CD8-positive, alpha-beta memory T cell (primary cell): ENCODE measurements at regions not wholly inside any gene's neighbourhood (a gene's known extent, or its start where the extent isn't known, plus 50 kb on each side); places are given as distances from the start of the nearest gene placed in this dataset.

Source experiments
- CTCF ChIA-PET: fragments of 350-600 bp; sonication (Branson Sonifier 250); formaldehyde crosslinking; loops from one replicate; lab custom pipeline; 2021; ENCODE audit warnings: antibody characterized with exemption; lab: Charles Lee
- POLR2A ChIA-PET: fragments of 350-600 bp; sonication (Branson Sonifier 250); formaldehyde crosslinking; loops from one replicate; lab custom pipeline; 2021; ENCODE audit warnings: antibody characterized with exemption; lab: Charles Lee
- DNase-seq, 5 donors: peaks; one replicate each; pipeline versions ENCODE4 v3.0.0 to v3.0.0-alpha.2; 2020 to 2022; ENCODE audit warnings: mixed read lengths in 1 of 5
- H3K27ac ChIP-seq: one replicate; pipeline ENCODE4 v1.7.0; 2013; ENCODE audit warnings: low read depth, mild to moderate bottlenecking, low read length, moderate library complexity
- H3K27me3 ChIP-seq: 2 replicates; pipeline ENCODE4 v1.7.0; 2013; ENCODE audit warnings: low read length, mild to moderate bottlenecking; ENCODE audit not compliant: insufficient read depth, poor library complexity, severe bottlenecking
- H3K36me3 ChIP-seq: 2 replicates; pipeline ENCODE4 v1.7.0; 2013; ENCODE audit warnings: mild to moderate bottlenecking, low read length, moderate library complexity; ENCODE audit not compliant: insufficient read depth
- H3K4me1 ChIP-seq: 2 replicates; pipeline ENCODE4 v1.7.0; 2013; ENCODE audit warnings: mild to moderate bottlenecking, low read length, moderate library complexity; ENCODE audit not compliant: insufficient read depth
- H3K4me3 ChIP-seq: 2 replicates; pipeline ENCODE4 v1.7.0; 2013; ENCODE audit warnings: mild to moderate bottlenecking, low read length
- H3K9me3 ChIP-seq: 2 replicates; pipeline ENCODE4 v1.7.0; 2013; ENCODE audit warnings: mild to moderate bottlenecking, low read length
- H3K27ac Mint-ChIP-seq, 8 donors: one replicate each; pipeline ENCODE4 v1.8.0; 2020 to 2021; ENCODE audit warnings: mixed read lengths in 8 of 8, mild to moderate bottlenecking in 6 of 8, inconsistent platforms in 3 of 8, moderate library complexity in 3 of 8
- H3K27me3 Mint-ChIP-seq, 2 donors: one replicate each; pipeline ENCODE4 v1.8.0; 2020 to 2021; ENCODE audit warnings: mixed read lengths in 2 of 2, mild to moderate bottlenecking in 1 of 2, moderate library complexity in 1 of 2
- H3K36me3 Mint-ChIP-seq, 3 donors: one replicate each; pipeline ENCODE4 v1.8.0; 2020 to 2021; ENCODE audit warnings: mixed read lengths in 3 of 3, inconsistent platforms in 1 of 3, mild to moderate bottlenecking in 1 of 3
- H3K4me1 Mint-ChIP-seq, 3 donors: one replicate each; pipeline ENCODE4 v1.8.0; 2020 to 2021; ENCODE audit warnings: mixed read lengths in 3 of 3, inconsistent platforms in 1 of 3, mild to moderate bottlenecking in 1 of 3
- H3K4me3 Mint-ChIP-seq, 7 donors: one replicate each; pipeline ENCODE4 v1.8.0; 2020 to 2021; ENCODE audit warnings: mixed read lengths in 7 of 7, mild to moderate bottlenecking in 6 of 7, moderate library complexity in 4 of 7, inconsistent platforms in 2 of 7
- H3K9me3 Mint-ChIP-seq, 5 donors: one replicate each; pipeline ENCODE4 v1.8.0; 2020 to 2022; ENCODE audit warnings: mixed read lengths in 5 of 5, mild to moderate bottlenecking in 3 of 5, moderate library complexity in 2 of 5, inconsistent platforms in 1 of 5

DNA sequence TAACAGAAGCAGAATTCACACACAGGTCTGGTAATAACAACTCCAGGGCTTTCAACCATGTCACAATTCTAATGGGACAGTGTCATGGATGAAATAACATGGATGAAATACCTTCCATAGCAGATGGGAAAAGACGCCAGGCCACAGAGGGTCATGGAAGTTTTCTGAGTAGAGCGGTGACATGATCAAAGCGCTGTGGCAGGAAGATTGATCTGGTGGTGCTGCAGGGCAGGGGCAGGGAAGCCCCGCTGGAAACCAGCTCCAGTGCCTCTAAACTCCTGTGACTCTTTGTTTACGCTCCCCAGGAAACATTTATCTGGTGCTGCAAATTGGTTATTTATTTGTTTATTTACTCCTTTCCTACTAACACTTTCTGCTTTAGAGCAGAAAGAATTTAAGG, 108.3 kb upstream of the HMGA2 start:
- Histone ChIP-seq H3K27me3 (no peaks in the 10 kb centered on the region), H3K27ac (no peak overlapping the region), H3K4me1 (no peaks in the 10 kb centered on the region), H3K9me3 (no peaks in the 10 kb centered on the region), H3K36me3 (no peaks in the 10 kb centered on the region), H3K4me3 (no peak overlapping the region)
- H3K9me3 Mint-ChIP-seq: peaks cover 0 to 9% (median 0%) of the 10 kb centered on the region in 5 donors
- ChIA-PET CTCF (no interaction called here), POLR2A (no interaction called here)
- no peak overlapping the region for H3K4me3 Mint-ChIP-seq
- H3K27me3 Mint-ChIP-seq: peaks cover 2 to 6% of the 10 kb centered on the region in 2 donors
- H3K27ac Mint-ChIP-seq: no peak overlapping the region
- no peaks in the 10 kb centered on the region for H3K36me3 Mint-ChIP-seq
- H3K4me1 Mint-ChIP-seq: no peaks in the 10 kb centered on the region
- no peak for DNase-seq

DNA sequence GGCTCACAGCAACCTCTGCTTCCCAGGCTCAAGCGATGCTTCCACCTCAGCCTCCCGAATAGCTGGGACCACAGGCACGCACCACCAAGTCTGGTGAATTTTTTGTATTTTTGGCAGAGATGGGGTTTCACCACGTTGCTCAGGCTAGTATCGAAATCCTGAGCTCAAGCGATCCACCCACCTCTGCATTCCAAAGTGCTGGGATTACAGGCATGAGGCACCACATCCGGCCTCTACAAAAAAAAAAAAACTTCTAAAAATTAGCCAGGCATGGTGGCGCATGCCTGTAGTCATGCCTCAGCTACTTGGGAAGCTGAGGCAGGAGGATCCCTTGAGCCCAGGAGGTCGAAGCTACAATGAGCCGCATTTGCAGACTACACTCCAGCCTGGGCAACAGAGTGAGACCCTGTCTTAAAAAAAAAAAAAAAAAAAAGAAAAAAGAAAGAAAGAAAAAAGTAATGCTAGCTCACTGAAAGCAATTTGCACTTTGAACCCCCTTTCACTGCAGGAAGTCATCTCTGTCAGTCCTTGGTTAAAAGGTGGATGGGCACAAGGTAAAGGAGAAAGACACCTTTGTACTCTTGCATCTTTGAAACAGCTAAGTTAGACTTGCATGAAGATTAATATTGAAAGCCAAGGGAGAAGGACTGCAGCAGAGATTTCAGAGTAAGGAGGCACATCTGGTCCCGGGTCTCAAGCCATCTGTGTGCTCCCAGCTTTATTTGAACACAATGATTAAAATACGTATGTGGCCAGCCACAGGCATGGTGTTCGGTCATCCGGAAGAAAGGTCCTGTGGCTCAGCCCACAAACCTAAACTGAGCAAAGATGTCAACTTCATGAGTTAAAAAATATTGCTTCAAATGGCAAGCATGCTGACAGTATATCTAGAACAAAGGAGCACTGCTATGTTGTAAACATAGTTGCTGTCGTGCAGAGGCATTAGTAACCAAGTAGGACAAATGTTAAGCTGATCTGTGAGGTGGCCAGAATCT, 103.8 kb upstream of the HMGA2 start:
- H3K36me3 Mint-ChIP-seq: no peaks in the 10 kb centered on the region
- Histone ChIP-seq H3K27ac (no peak overlapping the region), H3K36me3 (no peaks in the 10 kb centered on the region), H3K4me3 (no peak overlapping the region), H3K4me1 (no peaks in the 10 kb centered on the region), H3K9me3 (no peaks in the 10 kb centered on the region), H3K27me3 (no peaks in the 10 kb centered on the region)
- no peak overlapping the region for H3K27ac Mint-ChIP-seq
- DNase-seq: no peak
- no peaks in the 10 kb centered on the region for H3K4me1 Mint-ChIP-seq
- ChIA-PET CTCF (no interaction called here), POLR2A (no interaction called here)
- H3K27me3 Mint-ChIP-seq: peaks cover 0 to 6% of the 10 kb centered on the region in 2 donors
- H3K9me3 Mint-ChIP-seq: peaks cover 0 to 7% (median 0%) of the 10 kb centered on the region in 5 donors
- no peak overlapping the region for H3K4me3 Mint-ChIP-seq

DNA sequence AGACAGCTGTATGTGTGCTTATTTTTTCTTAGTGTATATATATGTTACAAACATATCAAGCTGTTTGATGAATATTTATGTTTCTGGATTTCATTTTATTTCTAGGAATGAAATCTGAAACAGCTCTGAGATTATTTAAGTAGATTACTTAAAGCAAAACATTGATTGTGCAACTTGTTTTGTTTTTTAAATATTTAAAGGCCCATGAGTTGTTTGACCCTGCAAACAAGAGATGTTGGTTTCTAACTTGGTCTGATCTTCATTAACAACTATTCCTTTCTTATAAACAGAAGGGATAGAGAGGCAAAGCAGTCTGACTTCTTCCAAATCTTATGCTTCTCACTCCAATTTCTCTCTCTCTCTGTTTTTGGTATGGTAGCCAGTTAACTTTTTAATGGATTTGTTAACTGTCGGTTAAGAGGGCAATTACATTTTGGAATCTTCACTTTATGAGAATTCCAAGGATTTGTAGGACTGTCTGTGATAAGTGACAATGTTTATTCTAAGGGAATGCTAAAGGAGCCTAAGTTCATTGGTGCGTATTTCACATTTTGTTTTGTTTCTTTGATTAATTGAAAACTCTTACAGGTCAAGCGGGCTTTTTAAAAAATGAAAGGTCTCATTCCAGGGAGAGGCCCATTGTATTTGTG, 102.6 kb upstream of the HMGA2 start:
- ChIA-PET POLR2A (no interaction called here), CTCF (no interaction called here)
- Histone ChIP-seq H3K4me1 (no peaks in the 10 kb centered on the region), H3K9me3 (no peaks in the 10 kb centered on the region), H3K36me3 (no peaks in the 10 kb centered on the region), H3K27ac (no peak overlapping the region), H3K4me3 (no peak overlapping the region), H3K27me3 (no peaks in the 10 kb centered on the region)
- Mint-ChIP-seq H3K36me3 (no peaks in the 10 kb centered on the region), H3K9me3 (peaks cover 0 to 7% (median 0%) of the 10 kb centered on the region in 5 donors), H3K4me1 (no peaks in the 10 kb centered on the region), H3K4me3 (no peak overlapping the region), H3K27ac (no peak overlapping the region), H3K27me3 (peaks cover 3 to 12% of the 10 kb centered on the region in 2 donors)
- no peak for DNase-seq

- Histone ChIP-seq H3K9me3 (no peaks in the 10 kb centered on the region), H3K27me3 (peaks cover 15% of the 10 kb centered on the region), H3K4me1 (no peaks in the 10 kb centered on the region), H3K27ac (no peak overlapping the region), H3K36me3 (no peaks in the 10 kb centered on the region), H3K4me3 (no peak overlapping the region)
- H3K27ac Mint-ChIP-seq: no peak overlapping the region
- no peak for DNase-seq
- CTCF ChIA-PET: interaction anchor here (0.6 kb wide), 1 partner anchor 81 kb away, joined by 3 read pairs; no protein-coding TSS in a partner anchor
- H3K27me3 Mint-ChIP-seq: peaks cover 19 to 37% of the 10 kb centered on the region in 2 donors
- H3K36me3 Mint-ChIP-seq: peaks cover 0 to 2% (median 0%) of the 10 kb centered on the region in 3 donors
- no peaks in the 10 kb centered on the region for H3K4me1 Mint-ChIP-seq
- POLR2A ChIA-PET: no interaction called here
- H3K9me3 Mint-ChIP-seq: peaks cover 0 to 7% (median 0%) of the 10 kb centered on the region in 5 donors
- H3K4me3 Mint-ChIP-seq: no peak overlapping the region
Measured at GRCh38 chr12:65725376-65725775, 98.9 kb upstream of the HMGA2 start.

GRCh38 chr12:65728455-65728847, 95.8 kb upstream of the HMGA2 start:
- POLR2A ChIA-PET: no interaction called here
- H3K27me3 ChIP-seq: peaks cover 15% of the 10 kb centered on the region
- no peak overlapping the region for H3K4me3 Mint-ChIP-seq

GRCh38 chr12:65728848-65729793, 95.2 kb upstream of the HMGA2 start:
- no peak overlapping the region for H3K27ac Mint-ChIP-seq
- Histone ChIP-seq H3K36me3 (no peaks in the 10 kb centered on the region), H3K9me3 (no peaks in the 10 kb centered on the region), H3K4me3 (no peak overlapping the region), H3K4me1 (no peaks in the 10 kb centered on the region), H3K27me3 (peaks cover 15% of the 10 kb centered on the region), H3K27ac (no peak overlapping the region)
- H3K4me1 Mint-ChIP-seq: no peaks in the 10 kb centered on the region
- H3K36me3 Mint-ChIP-seq: peaks cover 0 to 2% (median 0%) of the 10 kb centered on the region in 3 donors
- DNase-seq: no peak
- peaks cover 21 to 58% of the 10 kb centered on the region in 2 donors for H3K27me3 Mint-ChIP-seq
- H3K9me3 Mint-ChIP-seq: peaks cover 0 to 7% (median 0%) of the 10 kb centered on the region in 5 donors
- no peak overlapping the region for H3K4me3 Mint-ChIP-seq
- CTCF ChIA-PET: no interaction called here
- POLR2A ChIA-PET: no interaction called here

More at GRCh38 chr12:65728455-65728847, 95.8 kb upstream of the HMGA2 start:
- H3K9me3 ChIP-seq: no peaks in the 10 kb centered on the region
- peaks cover 0 to 2% (median 0%) of the 10 kb centered on the region in 3 donors for H3K36me3 Mint-ChIP-seq
- H3K4me3 ChIP-seq: no peak overlapping the region
- no peak overlapping the region for H3K27ac Mint-ChIP-seq
- peaks cover 21 to 54% of the 10 kb centered on the region in 2 donors for H3K27me3 Mint-ChIP-seq
- H3K36me3 ChIP-seq: no peaks in the 10 kb centered on the region
- no peak for DNase-seq
- peaks cover 0 to 7% (median 0%) of the 10 kb centered on the region in 5 donors for H3K9me3 Mint-ChIP-seq
- H3K4me1 ChIP-seq: no peaks in the 10 kb centered on the region
- CTCF ChIA-PET: no interaction called here
- H3K4me1 Mint-ChIP-seq: no peaks in the 10 kb centered on the region
- no peak overlapping the region for H3K27ac ChIP-seq

- Mint-ChIP-seq H3K27ac (no peak overlapping the region), H3K4me3 (no peak overlapping the region), H3K9me3 (peaks cover 0 to 7% (median 0%) of the 10 kb centered on the region in 5 donors), H3K36me3 (peaks cover 0 to 2% (median 0%) of the 10 kb centered on the region in 3 donors), H3K27me3 (peaks cover 20 to 59% of the 10 kb centered on the region in 2 donors), H3K4me1 (no peaks in the 10 kb centered on the region)
- Histone ChIP-seq H3K36me3 (no peaks in the 10 kb centered on the region), H3K4me1 (no peaks in the 10 kb centered on the region), H3K4me3 (no peak overlapping the region), H3K9me3 (no peaks in the 10 kb centered on the region), H3K27me3 (peaks cover 15% of the 10 kb centered on the region), H3K27ac (no peak overlapping the region)
- ChIA-PET CTCF (no interaction called here), POLR2A (no interaction called here)
- DNase-seq: no peak
Measured at GRCh38 chr12:65731771-65732170, 92.5 kb upstream of the HMGA2 start.
